ENCODE measurements at regions not wholly inside any gene's neighbourhood (a gene's known extent, or its start where the extent isn't known, plus 50 kb on each side); places are given as distances from the start of the nearest gene placed in this dataset.

DNA sequence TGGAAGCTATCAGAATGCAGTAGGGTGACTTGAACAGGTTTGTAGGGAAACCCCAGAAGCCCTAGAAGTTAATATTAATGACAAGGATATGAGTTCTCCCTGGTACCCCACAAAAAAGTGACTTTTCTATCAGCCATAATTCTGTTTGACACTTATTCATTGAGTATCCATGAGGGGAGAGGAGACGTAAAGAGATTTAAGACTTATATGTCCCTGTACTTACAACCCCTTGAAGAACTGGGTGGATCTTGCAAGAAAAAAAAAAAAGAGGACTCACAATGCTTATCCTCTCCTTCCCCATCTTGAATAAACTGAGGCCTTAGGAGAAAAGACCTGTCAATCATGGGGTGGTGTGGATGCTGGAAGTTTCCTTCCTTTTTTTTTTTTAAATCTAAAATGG is 203.5 kb downstream of the CBLN1 start:
- DNase-seq (ENCODE audit: low spot score), result no peak

DNA sequence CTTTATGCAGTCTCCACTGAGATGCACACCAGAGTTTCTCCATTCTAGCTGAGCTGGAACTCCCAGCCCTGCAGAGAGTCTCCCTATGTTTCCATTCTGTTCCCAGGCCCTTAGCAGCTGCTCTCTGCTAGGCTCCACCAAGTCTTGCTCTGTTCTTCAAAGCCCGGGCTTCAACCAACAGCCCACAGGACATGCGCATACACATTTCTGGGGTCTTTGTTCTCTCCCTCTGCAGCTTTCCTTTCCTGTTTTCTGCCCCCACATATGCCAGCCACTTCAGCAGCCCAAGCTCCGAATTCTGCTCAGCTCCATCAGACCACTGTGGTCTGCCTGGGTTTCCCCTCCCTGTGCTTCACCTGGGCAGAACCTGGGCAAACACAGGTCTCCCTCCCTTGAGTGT is 205.9 kb downstream of the CBLN1 start:
- DNase-seq (ENCODE audit: low spot score), result no peak

- DNase-seq (ENCODE audit: low spot score), result no peak
Observed at GRCh38 chr16:49068224-49068623, 213.4 kb downstream of the CBLN1 start.

- no peak for DNase-seq (ENCODE audit: low spot score)
Observed at GRCh38 chr16:49067776-49068175, 213.9 kb downstream of the CBLN1 start.

DNA sequence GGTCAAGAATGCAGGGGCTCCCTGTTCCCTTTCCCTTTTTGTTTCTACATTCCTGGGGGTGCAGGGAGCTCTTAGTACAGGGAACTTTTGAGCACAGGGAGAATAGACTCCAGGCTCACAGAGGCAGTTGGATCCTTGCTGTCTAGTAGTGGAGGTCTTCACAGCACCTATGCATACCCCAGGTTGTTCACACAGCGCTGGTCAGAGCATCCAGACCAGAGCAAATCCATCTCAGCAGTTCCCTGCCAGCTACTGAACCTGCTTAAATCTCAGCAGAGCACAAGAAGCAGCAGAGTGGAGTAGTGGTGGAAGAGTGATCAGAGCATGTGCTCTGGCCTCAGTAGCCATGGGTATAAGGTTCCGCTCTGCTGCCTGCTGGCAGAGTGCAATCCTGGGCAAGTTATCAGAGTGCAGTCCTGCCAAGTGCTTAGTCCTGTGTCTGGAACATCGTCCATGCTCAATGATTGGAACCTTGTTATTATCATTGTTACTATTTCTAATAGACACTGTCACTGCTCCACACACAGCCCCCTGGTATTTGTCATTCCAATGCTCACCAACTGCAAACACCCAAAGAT is 220.4 kb downstream of the CBLN1 start:
- no peak for DNase-seq (ENCODE audit: low spot score)

GRCh38 chr16:49060728-49061127 is 220.9 kb downstream of the CBLN1 start:
- no peak for DNase-seq (ENCODE audit: low spot score)

DNA sequence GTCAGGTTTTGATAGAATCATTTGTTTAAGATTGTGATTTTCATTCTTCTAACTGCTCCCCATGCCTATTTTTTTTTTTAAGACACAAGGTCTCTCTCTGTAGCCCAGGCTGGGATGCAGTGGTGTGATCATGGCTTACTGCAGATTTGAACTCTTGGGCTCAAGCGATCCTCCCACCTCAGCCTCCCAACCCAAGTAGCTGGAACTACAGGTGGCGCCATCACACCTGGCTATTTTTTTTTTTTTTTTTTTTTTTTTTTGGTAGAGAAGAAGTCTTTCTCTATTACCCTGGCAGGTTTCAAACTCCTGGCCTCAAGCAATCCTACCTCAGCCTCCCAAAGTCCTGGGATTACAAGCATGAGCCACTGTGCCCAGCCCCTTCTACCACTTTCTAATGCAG is 223.3 kb downstream of the CBLN1 start:
- no peak for DNase-seq (ENCODE audit: low spot score)

DNA sequence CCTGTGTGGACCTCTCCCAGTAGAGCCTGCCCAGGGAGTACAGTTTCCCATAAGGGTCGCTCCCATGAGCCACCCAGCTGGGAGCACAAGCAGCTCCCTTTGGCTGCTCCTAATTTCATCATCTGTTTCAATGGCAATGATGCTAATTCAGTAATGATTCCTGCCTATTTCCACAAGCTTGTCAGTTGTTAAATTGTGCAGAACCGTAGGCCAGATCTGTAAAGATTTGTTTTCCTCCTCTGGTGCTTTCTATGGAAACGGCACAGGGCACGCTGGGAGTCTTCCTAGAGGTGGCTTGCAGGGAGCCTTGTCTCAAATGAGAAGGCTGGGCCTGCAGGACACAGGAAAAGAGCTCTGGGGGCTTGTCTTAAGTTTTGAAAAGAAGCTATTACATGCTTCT is 223.7 kb downstream of the CBLN1 start:
- DNase-seq (ENCODE audit: low spot score), result no peak

DNA sequence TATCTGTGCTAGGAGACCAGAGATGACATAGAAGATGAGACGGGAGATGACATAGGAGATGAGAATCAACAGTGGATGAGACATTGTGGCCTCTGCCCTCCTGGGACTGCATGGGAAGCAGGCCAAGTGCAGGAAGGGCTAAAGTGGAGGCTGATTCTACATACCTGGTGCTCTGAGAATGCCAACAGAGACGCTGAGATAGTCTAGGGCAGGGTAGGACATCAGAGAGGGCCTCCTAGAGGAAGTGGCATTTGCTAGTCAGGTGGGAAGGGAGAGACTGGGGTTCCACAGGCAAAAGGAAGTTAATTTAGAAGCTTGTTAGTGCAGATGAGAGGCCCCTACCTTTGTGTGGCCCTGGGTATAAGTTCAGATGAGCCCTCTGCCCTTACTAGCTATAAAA is 224.2 kb downstream of the CBLN1 start:
- no peak for DNase-seq (ENCODE audit: low spot score)

- DNase-seq (ENCODE audit: low spot score), result no peak
Observed at GRCh38 chr16:49056546-49056945, 225.1 kb downstream of the CBLN1 start.

DNA sequence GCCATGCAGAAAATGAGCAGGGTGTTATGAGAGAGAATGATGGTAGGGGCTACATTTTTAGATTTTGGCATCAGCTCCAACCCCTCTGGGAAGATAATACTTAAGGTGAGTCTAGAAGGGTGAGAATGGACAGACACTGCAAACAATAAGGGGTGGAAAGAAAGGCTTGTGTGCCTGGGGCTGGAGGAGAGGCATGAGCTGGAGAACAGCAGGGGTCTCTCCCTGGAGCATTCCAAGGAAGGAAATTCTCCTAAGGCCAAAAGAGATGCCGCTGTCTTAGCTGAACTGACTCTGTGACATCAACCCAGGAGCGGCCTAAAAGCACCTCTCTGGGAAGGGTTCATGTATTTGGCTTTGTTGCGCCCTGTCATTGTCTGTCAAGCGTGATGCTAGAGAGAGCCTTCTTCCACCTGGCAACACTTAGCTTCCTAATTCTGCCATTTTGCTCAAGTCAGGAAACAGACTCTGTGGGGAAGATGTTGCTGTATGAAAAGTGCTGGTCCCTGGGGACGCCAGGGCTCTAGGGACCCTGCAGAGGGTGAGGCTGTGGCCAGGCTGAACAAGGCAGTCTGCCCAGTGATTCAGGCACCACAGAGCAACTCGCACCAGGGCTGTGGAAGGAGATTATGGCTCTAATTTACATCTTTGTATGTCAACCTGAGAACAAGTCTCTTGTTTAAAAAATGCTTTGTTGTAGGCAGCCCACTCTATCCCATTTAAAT is 225.7 kb downstream of the CBLN1 start:
- no peak for DNase-seq (ENCODE audit: low spot score)

GRCh38 chr16:49055291-49055690 is 226.3 kb downstream of the CBLN1 start:
- DNase-seq (ENCODE audit: low spot score), result no peak

GRCh38 chr16:49054606-49055005 is 227.0 kb downstream of the CBLN1 start:
- no peak for DNase-seq (ENCODE audit: low spot score)

DNA sequence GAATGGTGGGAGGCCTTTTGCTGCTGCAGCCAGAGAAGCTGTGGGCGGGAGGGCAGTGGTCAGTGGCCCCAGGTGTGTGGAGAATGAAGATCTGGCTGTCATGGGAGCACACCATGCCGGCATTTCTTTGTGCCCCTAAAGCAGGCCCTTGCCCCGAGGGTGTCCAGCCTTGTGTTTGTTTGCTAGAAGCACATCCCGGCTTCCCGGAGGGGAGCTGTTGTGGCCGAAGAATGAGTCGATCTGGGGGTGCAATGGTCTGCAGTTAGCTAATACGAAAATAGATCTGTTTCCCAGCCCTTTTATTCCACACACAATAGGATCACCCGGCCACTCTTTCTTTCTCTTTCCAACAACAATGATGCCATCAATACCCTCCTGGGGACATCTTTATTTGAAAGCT is 228.8 kb downstream of the CBLN1 start:
- DNase-seq (ENCODE audit: low spot score), result no peak

- no peak for DNase-seq (ENCODE audit: low spot score)
Observed at GRCh38 chr16:49051576-49051975, 230.1 kb downstream of the CBLN1 start.

GRCh38 chr16:49050607-49051006 is 231.0 kb downstream of the CBLN1 start:
- DNase-seq (ENCODE audit: low spot score), result no peak

GRCh38 chr16:49049644-49050043 is 232.0 kb downstream of the CBLN1 start:
- no peak for DNase-seq (ENCODE audit: low spot score)

DNA sequence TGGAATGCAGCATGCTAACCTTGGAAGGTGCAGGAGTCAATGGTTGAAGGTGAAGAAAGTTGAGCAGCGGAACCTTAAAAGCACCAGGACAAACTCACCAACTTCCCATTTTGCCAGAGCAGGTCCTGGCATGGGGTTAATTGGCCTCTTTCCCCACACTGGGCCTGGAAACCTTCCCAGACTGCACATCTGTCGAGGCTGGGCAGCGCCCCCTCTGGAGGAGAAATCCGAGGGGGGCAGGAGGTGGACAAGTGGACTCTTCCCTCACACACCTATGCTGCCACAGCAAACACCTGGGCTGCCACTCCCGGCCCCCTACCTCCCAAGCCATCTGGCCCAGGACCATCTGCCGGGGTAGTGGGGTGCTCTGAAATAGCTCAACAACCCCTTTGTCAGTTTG is 232.4 kb downstream of the CBLN1 start:
- no peak for DNase-seq (ENCODE audit: low spot score)

DNA sequence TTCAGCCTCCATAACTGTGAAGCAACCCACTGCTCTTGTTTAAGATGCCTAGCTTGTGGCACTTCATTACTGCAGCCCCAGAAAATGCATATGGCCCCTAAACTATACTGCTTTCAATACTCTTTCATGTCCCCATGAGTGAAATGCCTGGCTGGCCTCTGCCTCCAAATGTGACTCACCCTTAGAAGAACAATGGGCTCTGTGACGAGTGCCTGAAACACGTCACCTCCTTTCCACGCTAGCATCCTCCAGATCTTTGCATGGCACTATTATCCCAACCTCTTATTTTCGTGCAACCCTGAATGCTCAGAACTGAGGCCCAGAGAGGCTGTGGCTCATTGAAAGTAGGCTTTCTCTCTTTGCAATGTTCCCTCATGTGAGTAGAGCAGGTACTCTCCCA is 233.1 kb downstream of the CBLN1 start:
- DNase-seq (ENCODE audit: low spot score), result no peak

- no peak for DNase-seq (ENCODE audit: low spot score)
Observed at GRCh38 chr16:49036126-49036525, 245.5 kb downstream of the CBLN1 start.

GRCh38 chr16:49027420-49027819 is 254.2 kb downstream of the CBLN1 start:
- no peak for DNase-seq (ENCODE audit: low spot score)

DNA sequence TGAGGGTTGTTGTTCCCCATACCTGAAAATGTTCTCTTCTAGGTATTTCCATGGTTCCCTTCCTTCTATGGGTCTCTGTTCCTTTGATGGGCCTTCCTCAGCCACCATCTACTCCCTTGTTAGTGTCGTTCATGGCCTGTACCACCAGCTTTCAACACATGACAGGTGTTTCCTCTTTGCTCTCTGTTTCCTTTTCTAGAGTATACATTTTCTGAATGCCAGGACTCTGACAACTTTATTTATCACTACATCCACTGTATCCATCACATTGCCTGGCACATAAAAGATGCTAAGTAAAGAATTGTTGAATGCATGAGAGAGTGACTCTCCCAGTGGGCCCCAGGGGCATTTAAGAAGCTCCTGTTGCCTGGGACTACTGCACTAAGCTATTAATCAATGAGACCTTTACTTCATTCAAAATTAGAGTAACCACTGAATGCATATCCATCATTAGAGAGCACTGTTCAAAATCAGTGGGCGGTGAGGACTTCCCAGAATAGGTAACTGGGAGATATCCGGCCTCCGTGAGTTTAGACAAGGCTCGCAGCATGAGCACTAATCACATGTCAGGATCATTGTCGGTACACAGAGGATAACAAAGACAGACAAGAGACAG is 255.0 kb downstream of the CBLN1 start:
- DNase-seq (ENCODE audit: low spot score), result no peak

- DNase-seq (ENCODE audit: low spot score), result no peak
Observed at GRCh38 chr16:49024896-49025295, 256.7 kb downstream of the CBLN1 start.

DNA sequence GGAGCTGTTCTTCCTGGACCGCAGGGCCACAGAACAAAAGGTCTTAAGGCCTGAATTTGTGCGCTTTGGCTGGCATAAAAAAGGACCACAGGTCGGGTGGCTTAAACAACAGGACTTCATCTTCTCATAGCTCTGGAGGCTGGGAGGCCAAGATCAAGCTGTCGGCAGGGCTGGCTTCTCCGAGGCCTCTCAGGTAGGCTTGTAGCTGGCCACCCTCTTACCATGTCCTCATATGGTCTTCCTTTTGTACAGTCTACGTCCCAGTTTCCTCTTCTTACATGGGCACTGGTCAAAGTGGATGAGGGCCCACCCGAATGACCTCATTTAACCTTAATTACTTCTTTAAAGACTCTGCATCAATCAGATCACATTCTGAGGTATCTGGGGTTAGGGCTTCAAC is 257.6 kb downstream of the CBLN1 start:
- DNase-seq (ENCODE audit: low spot score), result no peak
